AG09309 (cell line): ENCODE measurements at regions not wholly inside any gene's neighbourhood (a gene's known extent, or its start where the extent isn't known, plus 50 kb on each side); places are given as distances from the start of the nearest gene placed in this dataset.
A peak's percentile ranks its signal among the peaks of the same experiment; 100 is the strongest.

Experiments used
- DNase-seq: peaks from one replicate; pipeline ENCODE4 v3.0.0-alpha.2; 2010; ENCODE audit warnings: low read depth
- H3K4me3 ChIP-seq: 2 replicates; pipeline ENCODE4 v1.5.1; 2011; ENCODE audit warnings: mild to moderate bottlenecking, low read depth, low read length, moderate library complexity; ENCODE audit not compliant: control insufficient read depth
- CTCF ChIP-seq: IDR thresholded peaks from 2 replicates; pipeline ENCODE4 v1.5.1; 2011; ENCODE audit warnings: mild to moderate bottlenecking, low read depth, low read length, inconsistent platforms; ENCODE audit not compliant: insufficient read depth, control insufficient read depth; ENCODE audit errors: missing control alignments

DNA sequence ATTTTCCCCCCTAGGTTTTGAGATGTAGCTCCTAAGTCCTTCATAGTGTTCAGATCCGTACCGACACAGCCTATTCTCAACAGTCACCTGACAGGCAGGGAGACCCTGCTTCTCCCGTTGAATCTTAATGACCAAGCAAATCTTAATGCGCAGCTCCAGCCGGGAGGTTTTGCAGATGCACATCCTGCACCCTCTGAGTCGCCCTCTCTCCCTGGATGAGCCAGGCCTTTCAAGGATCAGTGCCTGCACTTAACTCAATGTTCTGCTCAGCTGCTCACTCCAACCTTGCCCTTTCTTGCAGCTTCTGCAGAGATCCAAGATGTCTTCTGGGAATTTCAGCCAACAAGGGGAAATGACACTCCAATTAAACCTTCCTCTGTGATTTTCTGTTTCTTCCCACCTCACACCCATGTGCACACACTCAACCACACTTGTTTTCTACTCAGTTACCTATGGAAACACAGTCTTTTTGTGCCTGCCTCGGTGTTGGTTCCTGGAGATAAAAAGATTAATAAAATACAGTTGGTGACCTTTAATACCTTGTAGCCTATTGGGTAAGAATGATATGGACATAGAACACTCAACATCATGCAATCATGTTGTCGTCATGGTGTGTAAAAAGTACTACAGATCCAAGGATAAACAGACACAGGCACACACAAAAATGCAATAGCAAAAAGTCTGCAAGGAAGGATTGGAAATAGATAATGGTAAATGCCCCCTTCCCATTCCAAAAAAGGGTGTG lies 76.9 kb upstream of the DYNLRB2 start:
- no peak overlapping the region for H3K4me3 ChIP-seq
- TF ChIP-seq CTCF: no peak
- no peak for DNase-seq

GRCh38 chr16:80463326-80463725 lies 77.5 kb upstream of the DYNLRB2 start:
- no peak overlapping the region for H3K4me3 ChIP-seq

DNA sequence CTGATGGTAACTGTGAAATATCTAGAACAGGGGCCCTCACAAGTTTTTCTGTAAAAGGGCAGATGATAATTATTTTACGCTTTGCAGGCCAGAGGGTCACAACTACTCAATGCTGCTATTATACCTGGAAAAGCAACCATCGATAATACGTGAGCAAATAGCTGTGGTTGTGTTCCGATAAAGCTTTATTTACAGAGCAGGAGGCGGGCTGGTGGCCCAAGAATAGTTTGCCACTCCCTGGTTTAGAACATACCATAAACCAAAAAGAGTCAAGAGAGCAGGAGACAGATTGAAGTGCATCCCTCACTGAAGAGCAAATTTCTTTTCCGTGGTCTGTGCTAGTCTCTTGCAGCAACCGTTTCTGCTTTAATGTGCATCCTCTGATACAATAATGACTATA lies 77.9 kb upstream of the DYNLRB2 start:
- no peak overlapping the region for H3K4me3 ChIP-seq
- TF ChIP-seq CTCF: no peak

More at GRCh38 chr16:80463326-80463725, 77.5 kb upstream of the DYNLRB2 start:
- no peak for DNase-seq
- TF ChIP-seq CTCF: no peak

DNA sequence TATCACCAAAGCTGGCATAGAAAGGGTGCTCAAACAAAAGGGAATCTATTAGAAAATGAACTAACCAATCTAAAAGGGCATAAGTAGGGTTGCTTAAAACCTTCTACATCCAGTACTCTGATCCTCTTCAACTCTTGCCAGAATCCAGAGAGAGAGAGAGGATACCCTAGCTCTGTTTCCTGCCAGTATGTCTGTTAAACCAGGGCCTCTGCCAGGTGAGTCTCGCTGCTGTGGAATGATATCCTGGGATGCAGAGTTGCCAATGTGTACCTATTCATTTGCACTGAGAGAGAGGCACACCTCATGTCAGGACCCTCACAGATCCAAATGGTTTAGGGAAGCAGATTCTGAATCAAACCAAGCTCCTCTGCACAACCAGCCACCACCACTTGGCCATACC lies 79.8 kb upstream of the DYNLRB2 start:
- H3K4me3 ChIP-seq: no peak overlapping the region
- DNase-seq: no peak
- no peak for TF ChIP-seq CTCF

More for the DNA sequence above, 77.9 kb upstream of the DYNLRB2 start:
- no peak for DNase-seq

DNA sequence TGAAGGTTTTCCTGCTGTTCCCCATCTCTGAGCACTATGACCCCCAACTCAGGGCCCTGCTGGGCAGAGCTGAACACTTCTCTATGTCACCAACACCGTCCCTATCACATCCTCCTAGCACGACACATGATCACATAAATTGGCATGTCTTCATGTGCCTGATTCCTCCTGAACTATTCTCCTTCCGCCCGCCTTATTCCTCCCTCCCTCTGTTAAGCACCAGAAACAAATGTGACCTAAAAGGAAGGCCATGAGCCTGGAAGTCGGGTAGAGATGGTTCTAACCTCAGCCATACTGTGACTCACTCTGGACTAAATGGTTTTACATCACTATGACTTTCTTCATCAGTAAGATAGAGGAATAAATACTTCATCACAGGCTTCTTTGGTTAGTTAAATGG lies 80.8 kb upstream of the DYNLRB2 start:
- no peak for TF ChIP-seq CTCF
- H3K4me3 ChIP-seq: no peak overlapping the region
- no peak for DNase-seq

GRCh38 chr16:80459331-80459777 lies 81.4 kb upstream of the DYNLRB2 start:
- H3K4me3 ChIP-seq: no peak overlapping the region
- DNase-seq: peak; percentile 21
- TF ChIP-seq CTCF: no peak
